Neural progenitor cell (in vitro differentiated cells): ENCODE measurements at regions not wholly inside any gene's neighbourhood (a gene's known extent, or its start where the extent isn't known, plus 50 kb on each side); places are given as distances from the start of the nearest gene placed in this dataset.

Experiments
- EZH2 ChIP-seq: fragments of 200-600 bp; sonication (generic); IDR thresholded peaks from 2 replicates; pipeline ENCODE4 v1.6.1; 2017; ENCODE audit warnings: antibody characterized with exemption, mild to moderate bottlenecking, moderate library complexity
- EZH2phosphoT487 ChIP-seq: fragments of 200-600 bp; sonication (generic); IDR thresholded peaks from 2 replicates; pipeline ENCODE4 v1.6.1; 2017; ENCODE audit warnings: antibody characterized with exemption
- TF ChIP-seq, protein P1 (sequence below): fragments of 200-600 bp; sonication (generic); IDR thresholded peaks from 2 replicates; pipeline ENCODE4 v1.5.1; 2017; ENCODE audit warnings: antibody characterized with exemption, mild to moderate bottlenecking

GRCh38 chr16:51419768-51420167, 268.7 kb upstream of the SALL1 start:
- TF ChIP-seq, protein P1, sequence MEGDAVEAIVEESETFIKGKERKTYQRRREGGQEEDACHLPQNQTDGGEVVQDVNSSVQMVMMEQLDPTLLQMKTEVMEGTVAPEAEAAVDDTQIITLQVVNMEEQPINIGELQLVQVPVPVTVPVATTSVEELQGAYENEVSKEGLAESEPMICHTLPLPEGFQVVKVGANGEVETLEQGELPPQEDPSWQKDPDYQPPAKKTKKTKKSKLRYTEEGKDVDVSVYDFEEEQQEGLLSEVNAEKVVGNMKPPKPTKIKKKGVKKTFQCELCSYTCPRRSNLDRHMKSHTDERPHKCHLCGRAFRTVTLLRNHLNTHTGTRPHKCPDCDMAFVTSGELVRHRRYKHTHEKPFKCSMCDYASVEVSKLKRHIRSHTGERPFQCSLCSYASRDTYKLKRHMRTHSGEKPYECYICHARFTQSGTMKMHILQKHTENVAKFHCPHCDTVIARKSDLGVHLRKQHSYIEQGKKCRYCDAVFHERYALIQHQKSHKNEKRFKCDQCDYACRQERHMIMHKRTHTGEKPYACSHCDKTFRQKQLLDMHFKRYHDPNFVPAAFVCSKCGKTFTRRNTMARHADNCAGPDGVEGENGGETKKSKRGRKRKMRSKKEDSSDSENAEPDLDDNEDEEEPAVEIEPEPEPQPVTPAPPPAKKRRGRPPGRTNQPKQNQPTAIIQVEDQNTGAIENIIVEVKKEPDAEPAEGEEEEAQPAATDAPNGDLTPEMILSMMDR, result no peak
- TF ChIP-seq EZH2, result no peak
- TF ChIP-seq EZH2phosphoT487, result no peak
